ENCODE measurements at regions not wholly inside any gene's neighbourhood (a gene's known extent, or its start where the extent isn't known, plus 50 kb on each side); places are given as distances from the start of the nearest gene placed in this dataset.

GRCh38 chr13:50104493-50104892 lies 89.2 kb downstream of the KCNRG start:
- no peak for DNase-seq (ENCODE audit: low read depth)

GRCh38 chr13:50106559-50106958 lies 91.3 kb downstream of the KCNRG start:
- DNase-seq (ENCODE audit: low read depth) = no peak

GRCh38 chr13:50107205-50107604 lies 92.0 kb downstream of the KCNRG start:
- DNase-seq (ENCODE audit: low read depth) = no peak

GRCh38 chr13:50114961-50115360 lies 99.7 kb downstream of the KCNRG start:
- no peak for DNase-seq (ENCODE audit: low read depth)

- DNase-seq (ENCODE audit: low read depth) = no peak
Measured at GRCh38 chr13:50115695-50116094, 100.5 kb downstream of the KCNRG start.

GRCh38 chr13:50116430-50116973 lies 101.3 kb downstream of the KCNRG start:
- DNase-seq (ENCODE audit: low read depth) = no peak

- peak; percentile 62 for DNase-seq (ENCODE audit: low read depth)
Measured at GRCh38 chr13:50119591-50119990, 104.3 kb downstream of the KCNRG start.

GRCh38 chr13:50122455-50122854 lies 107.2 kb downstream of the KCNRG start:
- no peak for DNase-seq (ENCODE audit: low read depth)

- DNase-seq (ENCODE audit: low read depth) = no peak
Measured at GRCh38 chr13:50123002-50123401, 107.8 kb downstream of the KCNRG start.

GRCh38 chr13:50123515-50123861 lies 108.2 kb downstream of the KCNRG start:
- no peak for DNase-seq (ENCODE audit: low read depth)

GRCh38 chr13:50123862-50124535 lies 108.8 kb downstream of the KCNRG start:
- DNase-seq (ENCODE audit: low read depth) = peak; percentile 97

- peak; percentile 63 for DNase-seq (ENCODE audit: low read depth)
Measured at GRCh38 chr13:50124536-50125303, 109.5 kb downstream of the KCNRG start.

GRCh38 chr13:50125304-50125553 lies 110.0 kb downstream of the KCNRG start:
- DNase-seq (ENCODE audit: low read depth) = no peak

- peak; percentile 80 for DNase-seq (ENCODE audit: low read depth)
Measured at GRCh38 chr13:50125554-50126262, 110.5 kb downstream of the KCNRG start.

- DNase-seq (ENCODE audit: low read depth) = peak; percentile 71
Measured at GRCh38 chr13:50126263-50126992, 111.2 kb downstream of the KCNRG start.

- peak; percentile 79 for DNase-seq (ENCODE audit: low read depth)
Measured at GRCh38 chr13:50126993-50127725, 111.9 kb downstream of the KCNRG start.

GRCh38 chr13:50127726-50128291 lies 112.6 kb downstream of the KCNRG start:
- DNase-seq (ENCODE audit: low read depth) = no peak

GRCh38 chr13:50128428-50128931 lies 113.2 kb downstream of the KCNRG start:
- no peak for DNase-seq (ENCODE audit: low read depth)

- DNase-seq (ENCODE audit: low read depth) = no peak
Measured at GRCh38 chr13:50129081-50129705, 113.9 kb downstream of the KCNRG start.

GRCh38 chr13:50129706-50130122 lies 114.5 kb downstream of the KCNRG start:
- no peak for DNase-seq (ENCODE audit: low read depth)
